Right kidney (tissue), 1 donor: ENCODE measurements at regions not wholly inside any gene's neighbourhood (a gene's known extent, or its start where the extent isn't known, plus 50 kb on each side); places are given as distances from the start of the nearest gene placed in this dataset.

ENCODE experiments used
- DNase-seq: peaks from one replicate; pipeline ENCODE4 v3.0.0-alpha.2; 2016

GRCh38 chr4:24103434-24104157 lies 213.7 kb upstream of the PPARGC1A start:
- DNase-seq: peak; percentile 34

GRCh38 chr4:24102621-24103020 lies 212.8 kb upstream of the PPARGC1A start:
- no peak for DNase-seq

DNA sequence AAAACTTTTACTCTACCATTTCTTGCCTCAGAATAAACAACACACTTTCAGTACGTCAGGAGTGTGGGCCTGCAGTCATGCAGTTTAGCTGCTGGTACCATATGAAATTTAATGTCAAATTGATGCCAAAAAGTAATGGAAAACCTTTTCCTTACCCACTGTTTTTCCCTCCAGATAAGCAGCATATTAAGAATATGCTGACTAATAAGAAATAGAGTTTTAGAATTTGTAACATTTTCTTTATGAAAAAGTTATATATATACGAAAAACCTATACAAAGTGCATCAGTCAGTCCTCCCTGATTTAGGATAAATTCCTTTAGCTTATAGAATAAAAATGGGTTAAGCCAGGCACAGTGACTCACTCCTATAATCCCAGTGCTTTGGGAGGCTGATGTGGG lies 206.8 kb upstream of the PPARGC1A start:
- no peak for DNase-seq

DNA sequence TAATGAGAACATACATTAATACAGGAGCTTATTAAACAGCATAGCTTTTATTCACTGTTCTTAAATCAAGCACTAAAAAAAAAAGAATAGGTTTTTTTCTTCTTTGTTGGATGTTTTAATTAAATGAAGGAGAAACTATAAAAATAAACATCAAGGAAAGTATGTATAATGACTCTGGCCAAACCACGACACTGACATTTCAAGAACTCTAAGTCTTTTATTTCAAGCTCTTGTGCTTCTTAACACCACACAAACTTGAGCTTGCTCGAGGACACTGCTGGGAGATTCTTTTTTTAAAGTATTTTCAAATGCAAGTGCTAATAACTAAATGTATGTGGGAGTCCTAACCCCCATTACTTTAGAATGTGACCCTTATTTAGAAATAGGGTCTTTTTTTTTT lies 204.9 kb upstream of the PPARGC1A start:
- DNase-seq: no peak

GRCh38 chr4:24093446-24093845 lies 203.6 kb upstream of the PPARGC1A start:
- no peak for DNase-seq

DNA sequence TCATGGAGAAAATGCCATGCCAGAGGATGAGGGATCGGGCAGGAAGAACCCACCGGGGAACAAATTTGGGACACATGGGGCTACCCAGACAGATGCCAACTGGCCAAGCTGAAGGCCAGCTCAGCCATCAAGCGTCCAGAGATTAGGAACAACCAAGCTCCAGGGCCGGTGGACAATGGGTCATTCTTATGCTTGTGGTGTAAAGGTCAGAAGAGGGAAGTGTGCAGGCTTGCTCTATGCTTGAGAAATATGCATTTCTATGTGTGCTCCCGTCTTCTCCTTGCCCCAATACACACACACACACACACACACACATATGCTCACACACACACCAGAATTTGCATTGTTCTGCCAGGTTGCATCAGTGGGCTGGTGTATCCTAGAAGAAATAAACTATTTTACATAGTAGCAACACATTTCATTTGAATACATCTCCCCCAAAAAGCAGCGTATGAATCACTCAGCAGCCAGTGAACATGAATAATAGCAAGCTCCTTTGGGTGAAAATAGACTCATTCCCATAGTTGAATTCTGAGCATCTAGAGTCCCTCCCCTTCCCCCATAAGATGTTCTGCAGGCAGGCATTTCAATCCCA lies 201.9 kb upstream of the PPARGC1A start:
- no peak for DNase-seq

- no peak for DNase-seq
Measured at GRCh38 chr4:24089851-24090534, 200.1 kb upstream of the PPARGC1A start.

- DNase-seq: no peak
Measured at GRCh38 chr4:24080871-24081270, 191.0 kb upstream of the PPARGC1A start.

DNA sequence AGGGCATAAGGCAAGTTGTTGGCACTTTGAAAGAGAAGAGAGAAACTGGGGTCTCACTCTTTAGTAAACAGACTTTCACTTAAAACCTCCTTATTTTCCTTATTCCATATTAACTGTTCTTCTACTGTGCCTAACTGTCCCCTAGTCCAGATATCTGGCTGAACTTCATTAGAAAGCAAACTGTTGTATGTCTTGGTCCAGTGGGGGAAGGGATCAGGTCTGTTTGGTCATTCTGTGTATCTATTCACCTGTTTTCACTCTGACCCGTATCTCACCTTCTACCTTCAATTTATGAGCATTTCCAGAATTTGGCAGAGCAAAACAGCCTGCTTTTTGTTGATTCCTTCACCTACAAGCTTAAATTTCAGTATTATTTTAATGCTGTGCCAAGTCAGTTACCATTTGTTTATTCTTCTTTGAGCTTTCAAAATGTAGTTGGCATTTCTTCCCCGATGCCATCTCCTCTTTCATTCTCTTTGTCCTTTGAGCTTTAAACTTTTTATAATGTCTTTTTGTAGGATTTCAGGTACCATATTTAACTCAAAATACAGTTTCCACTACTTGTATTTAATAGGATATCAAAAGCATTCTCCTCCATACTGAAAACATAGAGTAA lies 188.6 kb upstream of the PPARGC1A start:
- no peak for DNase-seq

DNA sequence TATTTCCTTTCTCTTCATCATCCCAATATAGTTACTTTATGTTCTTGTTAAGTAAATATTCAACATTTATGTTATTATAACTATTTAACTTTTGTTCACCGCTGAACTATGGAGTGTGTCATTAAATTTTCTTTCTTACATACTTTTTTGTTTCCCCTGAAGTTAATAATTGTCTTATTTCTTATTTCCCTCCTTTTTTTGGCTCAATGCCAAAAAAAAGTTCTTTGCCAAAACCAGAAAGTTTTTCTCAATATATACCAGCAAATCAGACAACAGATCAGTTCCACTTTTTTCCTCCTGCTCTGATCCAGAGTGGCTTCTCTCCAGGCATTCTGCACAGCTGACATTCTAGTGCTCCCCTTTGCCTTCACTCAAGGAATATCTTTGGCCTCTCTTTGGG lies 187.0 kb upstream of the PPARGC1A start:
- DNase-seq: no peak

DNA sequence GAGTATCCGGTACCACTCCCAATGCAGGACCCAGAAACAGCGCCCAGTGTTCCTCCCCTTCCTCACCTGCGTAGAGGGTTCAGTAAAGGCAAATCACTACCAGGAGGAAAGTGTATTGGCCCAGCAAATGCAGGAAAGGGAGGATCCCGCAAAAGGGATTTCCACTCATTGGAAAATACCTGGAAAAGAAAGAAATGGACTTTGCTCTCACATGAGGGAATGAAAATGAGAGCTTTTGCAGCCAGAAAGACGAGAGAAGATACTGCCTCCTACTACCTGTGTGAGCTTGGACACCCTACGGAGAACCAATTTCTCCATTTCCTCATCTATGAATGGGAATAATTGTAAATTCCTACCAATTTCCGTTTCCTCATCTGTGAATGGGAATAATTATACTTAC lies 184.1 kb upstream of the PPARGC1A start:
- no peak for DNase-seq

DNA sequence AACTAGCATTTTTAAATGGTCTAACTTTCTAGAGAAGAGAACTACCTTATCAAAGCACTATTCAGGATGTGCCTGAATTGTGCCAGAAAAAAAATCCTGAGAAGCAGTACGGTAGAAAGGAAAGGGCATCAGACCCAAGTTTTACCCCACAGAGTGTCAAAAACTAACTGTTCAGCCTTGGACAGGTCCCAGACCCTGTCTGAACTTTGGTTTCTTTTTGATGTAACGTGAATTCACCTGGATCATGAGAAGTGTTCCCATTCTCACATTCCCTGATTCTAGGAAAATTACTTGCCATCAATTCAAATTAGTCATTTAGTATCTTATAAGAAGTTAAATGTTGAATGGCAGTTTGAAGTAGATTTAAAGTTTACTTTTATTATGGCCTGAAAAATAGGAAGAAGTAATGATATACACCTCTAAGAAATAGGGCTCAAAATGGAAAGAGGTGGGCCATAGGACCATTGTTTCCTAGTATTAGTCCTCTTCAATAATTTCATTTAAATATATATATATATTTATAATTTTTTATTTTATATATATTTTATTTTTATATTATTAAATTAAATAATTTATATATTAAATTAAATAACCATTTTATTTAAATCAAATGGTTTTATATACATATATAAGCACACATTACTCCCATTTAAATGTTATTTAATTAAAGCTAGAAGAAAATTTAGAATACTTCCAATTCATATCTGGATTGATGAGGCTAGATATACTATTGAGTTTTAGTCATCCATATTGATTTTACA lies 181.9 kb upstream of the PPARGC1A start:
- DNase-seq: no peak

DNA sequence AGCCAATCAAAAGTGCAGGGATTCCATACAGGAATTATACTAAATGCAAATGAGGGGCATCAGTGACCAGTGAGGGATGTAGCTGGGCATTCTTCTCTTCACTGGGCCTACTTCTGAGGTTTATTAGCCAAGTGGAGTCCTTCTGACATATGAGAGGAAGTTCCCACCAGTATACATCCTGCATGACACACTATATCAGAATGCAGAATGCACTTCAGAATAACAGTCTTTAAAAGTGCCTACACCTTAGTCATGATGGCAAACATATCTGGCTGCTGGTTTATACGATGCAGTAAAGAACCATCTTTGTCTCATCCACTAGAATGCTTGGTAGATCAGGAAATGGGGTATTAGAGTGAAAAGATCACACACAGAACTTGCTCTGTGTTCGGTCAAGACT lies 180.3 kb upstream of the PPARGC1A start:
- DNase-seq: no peak

- no peak for DNase-seq
Measured at GRCh38 chr4:24067367-24068193, 177.7 kb upstream of the PPARGC1A start.

DNA sequence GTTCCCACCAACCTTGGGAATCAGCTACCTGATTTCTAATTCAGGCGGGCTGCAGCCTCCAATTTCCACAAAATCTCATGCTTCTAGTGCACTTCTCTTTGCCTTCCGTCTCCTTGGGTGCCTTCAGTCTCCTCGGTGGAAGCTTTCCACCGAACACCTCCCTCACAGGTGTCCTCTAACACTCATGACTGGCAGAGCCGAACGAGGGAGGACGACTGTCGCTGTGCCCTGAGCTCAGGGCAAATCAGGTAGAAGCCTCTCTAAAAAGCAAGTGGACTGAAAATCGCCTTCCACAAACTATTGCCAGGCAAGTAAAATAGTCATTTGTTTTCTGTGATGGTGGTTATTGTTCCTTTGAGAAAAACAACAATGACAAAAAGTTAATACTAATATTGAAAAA lies 176.1 kb upstream of the PPARGC1A start:
- DNase-seq: no peak

GRCh38 chr4:24063731-24064130 lies 173.9 kb upstream of the PPARGC1A start:
- DNase-seq: no peak

DNA sequence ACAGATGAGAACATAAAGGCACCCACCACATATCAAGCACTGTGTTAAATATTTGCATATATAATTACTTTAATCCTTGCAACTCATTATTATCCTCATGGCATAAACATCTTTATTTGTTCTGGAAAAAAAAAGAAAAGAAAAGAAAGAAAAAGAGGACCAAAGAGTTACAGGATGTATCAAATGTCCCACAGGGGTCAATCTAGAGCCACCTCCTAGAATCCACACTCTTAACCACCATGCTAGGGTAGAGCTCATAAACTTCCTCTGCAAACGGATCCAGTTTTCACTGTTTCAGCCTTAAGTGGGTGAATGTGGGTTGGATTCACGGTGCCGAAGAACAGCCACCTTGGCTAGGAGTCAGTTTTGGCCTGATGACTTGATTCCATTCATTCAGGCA lies 171.1 kb upstream of the PPARGC1A start:
- DNase-seq: no peak

- DNase-seq: no peak
Measured at GRCh38 chr4:24059839-24060238, 170.0 kb upstream of the PPARGC1A start.

DNA sequence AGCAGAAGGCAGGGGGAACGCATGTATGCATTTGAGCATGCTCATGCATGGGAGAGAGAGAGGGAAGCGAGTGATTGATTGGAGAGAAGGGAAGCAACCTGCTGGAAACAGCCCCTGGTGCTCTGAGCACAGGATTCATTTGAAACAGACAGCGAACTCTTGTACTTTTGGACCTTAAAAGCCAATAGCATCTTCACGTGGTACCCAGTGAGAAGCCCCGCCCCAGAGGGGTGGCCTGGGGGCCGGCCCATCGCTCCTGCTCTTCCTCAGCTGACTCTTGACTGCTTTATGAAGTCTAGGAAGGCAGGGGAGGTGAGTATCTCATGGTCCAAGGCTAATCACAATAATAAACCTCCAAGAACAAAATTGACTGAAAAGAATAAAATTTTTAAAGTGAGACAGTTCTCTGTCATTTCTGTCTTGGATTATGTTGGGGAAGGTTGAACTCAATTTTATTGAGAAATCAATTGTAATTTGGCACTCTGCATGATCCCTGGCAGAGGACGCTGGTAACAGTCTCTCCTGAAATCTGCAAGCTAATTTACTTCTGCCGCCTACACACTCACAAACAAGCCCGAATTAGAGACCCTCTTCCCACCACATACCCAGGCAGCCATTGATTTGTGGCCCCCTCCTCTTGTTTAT lies 168.2 kb upstream of the PPARGC1A start:
- DNase-seq: no peak

DNA sequence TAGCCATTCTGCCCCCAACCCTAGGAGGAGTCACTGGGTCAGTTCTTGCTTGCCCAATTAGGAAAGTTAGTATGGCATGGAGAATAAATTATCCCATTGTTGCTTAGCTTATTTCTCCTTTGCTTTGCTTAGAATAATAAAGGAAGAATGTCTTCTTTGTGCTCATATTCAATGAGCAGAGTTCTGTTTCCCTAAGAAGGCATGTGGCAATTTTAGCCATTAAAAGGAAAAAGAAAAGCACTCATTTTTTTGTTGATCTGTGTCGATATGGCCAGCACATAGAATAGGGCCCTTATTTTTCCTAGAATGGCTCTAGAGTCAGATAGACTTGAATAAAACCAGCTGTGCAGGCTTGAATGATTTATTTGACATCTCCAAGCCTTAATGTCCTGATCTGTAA lies 166.4 kb upstream of the PPARGC1A start:
- DNase-seq: no peak

DNA sequence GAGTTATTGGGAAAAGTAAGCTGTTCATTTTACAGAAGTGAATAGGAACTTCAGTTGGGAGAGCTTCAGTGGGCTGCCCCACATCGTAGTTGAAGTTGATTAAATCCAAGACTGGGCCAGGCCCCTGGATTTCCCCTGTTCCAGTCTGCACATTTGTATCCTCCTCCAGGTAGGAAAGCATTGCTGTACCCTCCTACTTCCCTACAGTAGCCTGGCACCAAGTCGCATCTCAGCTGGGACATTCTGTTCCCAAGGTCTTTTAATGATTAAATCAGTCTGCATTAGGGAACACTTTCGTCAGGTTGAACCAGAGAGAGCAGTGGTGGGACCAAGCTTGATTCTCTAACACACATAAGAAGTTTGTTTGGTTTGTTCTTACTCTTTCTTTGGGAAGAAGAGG lies 165.8 kb upstream of the PPARGC1A start:
- DNase-seq: no peak
